ENCODE measurements at regions not wholly inside any gene's neighbourhood (a gene's known extent, or its start where the extent isn't known, plus 50 kb on each side); places are given as distances from the start of the nearest gene placed in this dataset.

DNA sequence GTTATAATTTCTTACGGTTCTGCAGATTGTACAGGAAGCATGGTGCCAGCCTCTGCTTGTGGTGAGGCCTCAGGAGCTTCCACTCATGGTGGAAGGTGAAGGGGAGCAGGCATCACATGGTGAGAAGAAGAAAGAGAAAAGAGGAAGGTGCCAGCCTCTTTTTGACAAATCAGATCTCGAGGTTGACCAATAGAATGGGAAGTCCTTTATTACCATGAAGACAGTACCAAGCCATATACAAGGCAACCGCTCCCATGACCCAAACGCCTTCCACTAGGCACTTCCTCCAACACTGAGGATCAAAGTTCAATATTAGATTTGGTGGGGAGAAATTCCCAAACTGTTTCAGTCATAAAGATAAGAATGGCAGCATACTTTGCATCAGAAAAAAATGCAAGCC, 502.8 kb downstream of the GLRX3 start:
- H3K27ac ChIP-seq, result no peak overlapping the region
- no peak overlapping the region for H3K4me2 ChIP-seq
- no peak for DNase-seq (ENCODE audit: low read depth in 1 of 2, low spot score in 1 of 2)
- no peaks in the 10 kb centered on the region for H3K9me3 ChIP-seq
- 10% methylated on average over 4 of the region's 4 CpGs for WGBS (ENCODE audit: missing lambda C conversion rate)
- ChIA-PET POLR2A (no interaction called here), CTCF (interaction anchor here (0.7 to 1.2 kb wide), 2 partner anchors 31 to 73 kb away, joined by 3 read pairs; no protein-coding TSS in a partner anchor)
- no peak overlapping the region for H3K4me3 ChIP-seq
- H3K4me1 ChIP-seq, result no peaks in the 10 kb centered on the region
- ATAC-seq, result no peak
- no peak for FAIRE-seq
- TF ChIP-seq CHD4 (IDR thresholded peaks at IDR 0.05; ENCODE audit: borderline replicate concordance), result no peak
- TF ChIP-seq, protein P1, sequence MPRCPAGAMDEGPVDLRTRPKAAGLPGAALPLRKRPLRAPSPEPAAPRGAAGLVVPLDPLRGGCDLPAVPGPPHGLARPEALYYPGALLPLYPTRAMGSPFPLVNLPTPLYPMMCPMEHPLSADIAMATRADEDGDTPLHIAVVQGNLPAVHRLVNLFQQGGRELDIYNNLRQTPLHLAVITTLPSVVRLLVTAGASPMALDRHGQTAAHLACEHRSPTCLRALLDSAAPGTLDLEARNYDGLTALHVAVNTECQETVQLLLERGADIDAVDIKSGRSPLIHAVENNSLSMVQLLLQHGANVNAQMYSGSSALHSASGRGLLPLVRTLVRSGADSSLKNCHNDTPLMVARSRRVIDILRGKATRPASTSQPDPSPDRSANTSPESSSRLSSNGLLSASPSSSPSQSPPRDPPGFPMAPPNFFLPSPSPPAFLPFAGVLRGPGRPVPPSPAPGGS (IDR thresholded peaks at IDR 0.05), result no peak
- no peak for TF ChIP-seq EHMT2 (IDR thresholded peaks at IDR 0.05; ENCODE audit: low read depth)
- TF ChIP-seq SMC3 (IDR thresholded peaks at IDR 0.05), result no peak

DNA sequence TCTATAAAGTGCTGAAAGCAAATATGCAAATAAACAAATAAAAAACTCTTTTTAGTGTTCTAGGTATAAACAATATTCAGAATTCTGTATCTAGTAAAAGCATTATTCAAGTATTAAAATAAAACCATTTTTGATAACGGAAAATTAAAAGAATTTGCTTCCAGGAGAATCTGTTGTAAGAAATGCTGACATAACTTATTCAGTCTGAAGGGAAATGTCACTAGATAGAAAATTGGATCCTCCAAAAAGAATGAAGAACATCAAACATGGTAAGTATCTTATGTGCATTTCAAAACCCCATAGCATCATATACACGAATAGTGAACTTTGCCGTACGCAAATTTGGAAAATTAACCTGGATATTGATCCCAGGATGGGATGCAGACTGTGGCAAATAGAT, 506.7 kb downstream of the GLRX3 start:
- no peak overlapping the region for H3K27ac ChIP-seq
- no peaks in the 10 kb centered on the region for H3K9me3 ChIP-seq
- DNase-seq (ENCODE audit: low read depth in 1 of 2, low spot score in 1 of 2), result no peak
- no peaks in the 10 kb centered on the region for H3K4me1 ChIP-seq
- no peak overlapping the region for H3K4me3 ChIP-seq
- POLR2A ChIA-PET, result no interaction called here
- WGBS (ENCODE audit: missing lambda C conversion rate), result 11% methylated on average over 4 of the region's 4 CpGs
- H3K4me2 ChIP-seq, result no peak overlapping the region
- peak; percentile 18 for TF ChIP-seq MAFK (IDR thresholded peaks at IDR 0.05; ENCODE audit: partially characterized antibody)
- TF ChIP-seq SMC3 (IDR thresholded peaks at IDR 0.05), result no peak
- no peak for ATAC-seq
- CTCF ChIA-PET, result no interaction called here
- no peak for FAIRE-seq

DNA sequence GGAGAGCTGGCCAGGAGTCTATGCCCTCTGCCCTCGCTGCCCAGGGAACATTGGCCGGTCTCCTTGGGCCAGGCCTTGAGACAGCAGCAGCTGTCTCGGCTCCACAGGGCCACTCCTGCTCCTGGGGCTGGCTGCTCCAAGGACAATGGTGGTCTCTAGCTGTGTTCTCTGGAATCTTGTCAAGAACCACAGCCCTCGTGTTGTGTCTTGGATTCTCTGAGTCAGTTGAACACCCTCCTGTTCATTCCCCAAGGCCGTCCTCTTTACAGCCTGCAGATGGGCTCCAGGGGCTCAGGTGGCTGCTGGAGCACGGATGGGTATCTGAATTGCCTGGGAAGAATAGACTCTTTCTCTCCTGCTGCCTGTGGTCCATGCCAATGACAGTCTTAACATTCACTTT, 511.1 kb downstream of the GLRX3 start:
- ChIA-PET POLR2A (no interaction called here), CTCF (no interaction called here)
- ATAC-seq, result no peak
- WGBS (ENCODE audit: missing lambda C conversion rate), result 2% methylated on average over 6 of the region's 6 CpGs
- no peak for FAIRE-seq
- no peak for DNase-seq (ENCODE audit: low read depth in 1 of 2, low spot score in 1 of 2)
- Histone ChIP-seq H3K4me2 (no peak overlapping the region), H3K27ac (no peak overlapping the region), H3K9me3 (no peaks in the 10 kb centered on the region), H3K4me1 (no peaks in the 10 kb centered on the region), H3K4me3 (no peak overlapping the region)
- TF ChIP-seq FOSL2 (IDR thresholded peaks at IDR 0.05) (no peak), FOSL2 (CRISPR knock-in tag; IDR thresholded peaks at IDR 0.05) (no peak), POLR2AphosphoS2 (conservative IDR thresholded peaks at IDR 0.05; ENCODE audit: low read length) (no peak), BHLHE40 (IDR thresholded peaks at IDR 0.05; ENCODE audit: low read depth, low read length) (no peak), MAFK (IDR thresholded peaks at IDR 0.05; ENCODE audit: partially characterized antibody) (no peak), HOXB13 (CRISPR knock-in tag; IDR thresholded peaks at IDR 0.05; ENCODE audit: low read depth) (no peak), TFCP2L1 (CRISPR knock-in tag; IDR thresholded peaks at IDR 0.05) (no peak)
- TF ChIP-seq, protein P2, sequence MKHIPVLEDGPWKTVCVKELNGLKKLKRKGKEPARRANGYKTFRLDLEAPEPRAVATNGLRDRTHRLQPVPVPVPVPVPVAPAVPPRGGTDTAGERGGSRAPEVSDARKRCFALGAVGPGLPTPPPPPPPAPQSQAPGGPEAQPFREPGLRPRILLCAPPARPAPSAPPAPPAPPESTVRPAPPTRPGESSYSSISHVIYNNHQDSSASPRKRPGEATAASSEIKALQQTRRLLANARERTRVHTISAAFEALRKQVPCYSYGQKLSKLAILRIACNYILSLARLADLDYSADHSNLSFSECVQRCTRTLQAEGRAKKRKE (CRISPR knock-in tag; IDR thresholded peaks at IDR 0.05; ENCODE audit: low read depth), result no peak

DNA sequence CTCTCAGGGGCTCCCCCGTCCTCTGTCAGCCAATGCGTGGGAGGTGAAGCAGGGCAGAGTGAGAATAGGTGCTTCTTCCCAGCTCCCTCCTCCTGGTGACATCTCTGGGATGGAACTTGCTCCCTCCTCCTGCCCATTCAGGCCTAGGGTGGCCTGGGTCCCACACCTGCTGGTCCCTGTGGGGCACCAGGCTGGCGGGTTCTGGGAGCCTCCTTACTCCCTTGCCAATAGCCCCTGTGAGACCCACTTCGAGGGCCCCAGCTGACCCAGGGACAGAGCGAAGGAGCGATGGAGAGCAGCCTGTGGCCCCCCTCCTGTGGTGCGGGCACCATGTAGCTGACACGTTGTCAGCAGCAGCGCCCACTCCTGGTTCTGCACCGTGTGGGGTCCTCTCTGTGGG, 512.6 kb downstream of the GLRX3 start:
- ATAC-seq (no peak), DNase-seq (ENCODE audit: low read depth in 1 of 2, low spot score in 1 of 2) (no peak), FAIRE-seq (no peak)
- Histone ChIP-seq H3K4me2 (no peak overlapping the region), H3K4me1 (no peaks in the 10 kb centered on the region), H3K4me3 (no peak overlapping the region), H3K27ac (no peak overlapping the region), H3K9me3 (no peaks in the 10 kb centered on the region)
- ChIA-PET CTCF (no interaction called here), POLR2A (no interaction called here)
- 15% methylated on average over 9 of the region's 10 CpGs for WGBS (ENCODE audit: missing lambda C conversion rate)
- TF ChIP-seq, protein P2 (CRISPR knock-in tag; IDR thresholded peaks at IDR 0.05; ENCODE audit: low read depth), result no peak
- no peak for TF ChIP-seq ZSCAN20 (CRISPR knock-in tag; IDR thresholded peaks at IDR 0.05)
- TF ChIP-seq HOXB5 (CRISPR knock-in tag; IDR thresholded peaks at IDR 0.05), result no peak
- TF ChIP-seq RFX5 (IDR thresholded peaks at IDR 0.05), result no peak
- TF ChIP-seq, protein P3, sequence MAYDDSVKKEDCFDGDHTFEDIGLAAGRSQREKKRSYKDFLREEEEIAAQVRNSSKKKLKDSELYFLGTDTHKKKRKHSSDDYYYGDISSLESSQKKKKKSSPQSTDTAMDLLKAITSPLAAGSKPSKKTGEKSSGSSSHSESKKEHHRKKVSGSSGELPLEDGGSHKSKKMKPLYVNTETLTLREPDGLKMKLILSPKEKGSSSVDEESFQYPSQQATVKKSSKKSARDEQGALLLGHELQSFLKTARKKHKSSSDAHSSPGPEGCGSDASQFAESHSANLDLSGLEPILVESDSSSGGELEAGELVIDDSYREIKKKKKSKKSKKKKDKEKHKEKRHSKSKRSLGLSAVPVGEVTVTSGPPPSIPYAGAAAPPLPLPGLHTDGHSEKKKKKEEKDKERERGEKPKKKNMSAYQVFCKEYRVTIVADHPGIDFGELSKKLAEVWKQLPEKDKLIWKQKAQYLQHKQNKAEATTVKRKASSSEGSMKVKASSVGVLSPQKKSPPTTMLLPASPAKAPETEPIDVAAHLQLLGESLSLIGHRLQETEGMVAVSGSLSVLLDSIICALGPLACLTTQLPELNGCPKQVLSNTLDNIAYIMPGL (CRISPR knock-in tag; IDR thresholded peaks at IDR 0.05; ENCODE audit: borderline replicate concordance), result no peak
- no peak for TF ChIP-seq ESRRA (IDR thresholded peaks at IDR 0.05; ENCODE audit: borderline replicate concordance, low read length)
- TF ChIP-seq ZNF302 (CRISPR knock-in tag; IDR thresholded peaks at IDR 0.05), result no peak
- TF ChIP-seq, protein P4, sequence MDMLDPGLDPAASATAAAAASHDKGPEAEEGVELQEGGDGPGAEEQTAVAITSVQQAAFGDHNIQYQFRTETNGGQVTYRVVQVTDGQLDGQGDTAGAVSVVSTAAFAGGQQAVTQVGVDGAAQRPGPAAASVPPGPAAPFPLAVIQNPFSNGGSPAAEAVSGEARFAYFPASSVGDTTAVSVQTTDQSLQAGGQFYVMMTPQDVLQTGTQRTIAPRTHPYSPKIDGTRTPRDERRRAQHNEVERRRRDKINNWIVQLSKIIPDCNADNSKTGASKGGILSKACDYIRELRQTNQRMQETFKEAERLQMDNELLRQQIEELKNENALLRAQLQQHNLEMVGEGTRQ (IDR thresholded peaks at IDR 0.05), result no peak
- TF ChIP-seq NR3C1 (IDR thresholded peaks at IDR 0.05), result no peak
- TF ChIP-seq, protein P5, sequence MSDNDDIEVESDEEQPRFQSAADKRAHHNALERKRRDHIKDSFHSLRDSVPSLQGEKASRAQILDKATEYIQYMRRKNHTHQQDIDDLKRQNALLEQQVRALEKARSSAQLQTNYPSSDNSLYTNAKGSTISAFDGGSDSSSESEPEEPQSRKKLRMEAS (IDR thresholded peaks at IDR 0.05), result no peak
- no peak for TF ChIP-seq ZC3H11A (IDR thresholded peaks at IDR 0.05)
- no peak for TF ChIP-seq EHMT2 (IDR thresholded peaks at IDR 0.05; ENCODE audit: low read depth)
- TF ChIP-seq NPAS2 (CRISPR knock-in tag; IDR thresholded peaks at IDR 0.05; ENCODE audit: borderline replicate concordance), result no peak
- no peak for TF ChIP-seq SMC3 (IDR thresholded peaks at IDR 0.05)
- TF ChIP-seq, protein P6, sequence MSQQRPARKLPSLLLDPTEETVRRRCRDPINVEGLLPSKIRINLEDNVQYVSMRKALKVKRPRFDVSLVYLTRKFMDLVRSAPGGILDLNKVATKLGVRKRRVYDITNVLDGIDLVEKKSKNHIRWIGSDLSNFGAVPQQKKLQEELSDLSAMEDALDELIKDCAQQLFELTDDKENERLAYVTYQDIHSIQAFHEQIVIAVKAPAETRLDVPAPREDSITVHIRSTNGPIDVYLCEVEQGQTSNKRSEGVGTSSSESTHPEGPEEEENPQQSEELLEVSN (IDR thresholded peaks at IDR 0.05; ENCODE audit: borderline replicate concordance, low read depth), result no peak
- TF ChIP-seq HEYL (CRISPR knock-in tag; IDR thresholded peaks at IDR 0.05), result no peak
- no peak for TF ChIP-seq EHF (CRISPR knock-in tag; IDR thresholded peaks at IDR 0.05)
- no peak for TF ChIP-seq JUN (IDR thresholded peaks at IDR 0.05)

All from A549 (cell line).